Epithelial cell of esophagus (primary cell): ENCODE measurements at regions not wholly inside any gene's neighbourhood (a gene's known extent, or its start where the extent isn't known, plus 50 kb on each side); places are given as distances from the start of the nearest gene placed in this dataset.
A peak's percentile ranks its signal among the peaks of the same experiment; 100 is the strongest.

Source experiments
- DNase-seq: peaks from one replicate; pipeline ENCODE4 v3.0.0; 2010; ENCODE audit warnings: low read depth
- H3K4me3 ChIP-seq: 2 replicates; pipeline ENCODE4 v1.5.1; 2011; ENCODE audit warnings: mild to moderate bottlenecking, low read length, control low read depth
- TF ChIP-seq, protein P1 (sequence below): IDR thresholded peaks from 2 replicates; pipeline ENCODE4 v1.5.1; 2011; ENCODE audit warnings: low read depth, mild to moderate bottlenecking, low read length, control low read depth, inconsistent platforms; ENCODE audit not compliant: insufficient read depth; ENCODE audit errors: missing control alignments

DNA sequence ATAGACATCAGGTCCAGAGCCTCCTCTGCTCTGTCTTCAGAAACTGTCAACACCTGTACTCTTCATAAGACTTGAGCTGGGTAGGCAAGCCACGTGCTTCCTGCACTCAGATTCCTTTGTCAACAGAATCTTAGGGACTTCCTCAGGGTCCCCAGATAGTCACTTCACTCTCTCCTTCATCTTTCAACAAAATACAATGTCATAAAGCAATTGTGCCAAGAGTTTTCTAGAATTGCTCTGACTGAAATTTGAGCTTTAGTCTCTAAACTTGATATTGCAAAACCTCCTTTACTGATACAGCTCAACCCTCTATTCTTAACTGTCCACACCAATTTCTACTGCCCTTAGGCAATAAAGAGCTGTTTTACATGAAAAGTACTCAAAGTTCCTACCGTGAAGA, 179.9 kb downstream of the IRS2 start:
- no peak for DNase-seq
- TF ChIP-seq, protein P1, sequence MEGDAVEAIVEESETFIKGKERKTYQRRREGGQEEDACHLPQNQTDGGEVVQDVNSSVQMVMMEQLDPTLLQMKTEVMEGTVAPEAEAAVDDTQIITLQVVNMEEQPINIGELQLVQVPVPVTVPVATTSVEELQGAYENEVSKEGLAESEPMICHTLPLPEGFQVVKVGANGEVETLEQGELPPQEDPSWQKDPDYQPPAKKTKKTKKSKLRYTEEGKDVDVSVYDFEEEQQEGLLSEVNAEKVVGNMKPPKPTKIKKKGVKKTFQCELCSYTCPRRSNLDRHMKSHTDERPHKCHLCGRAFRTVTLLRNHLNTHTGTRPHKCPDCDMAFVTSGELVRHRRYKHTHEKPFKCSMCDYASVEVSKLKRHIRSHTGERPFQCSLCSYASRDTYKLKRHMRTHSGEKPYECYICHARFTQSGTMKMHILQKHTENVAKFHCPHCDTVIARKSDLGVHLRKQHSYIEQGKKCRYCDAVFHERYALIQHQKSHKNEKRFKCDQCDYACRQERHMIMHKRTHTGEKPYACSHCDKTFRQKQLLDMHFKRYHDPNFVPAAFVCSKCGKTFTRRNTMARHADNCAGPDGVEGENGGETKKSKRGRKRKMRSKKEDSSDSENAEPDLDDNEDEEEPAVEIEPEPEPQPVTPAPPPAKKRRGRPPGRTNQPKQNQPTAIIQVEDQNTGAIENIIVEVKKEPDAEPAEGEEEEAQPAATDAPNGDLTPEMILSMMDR: no peak
- no peak overlapping the region for H3K4me3 ChIP-seq

DNA sequence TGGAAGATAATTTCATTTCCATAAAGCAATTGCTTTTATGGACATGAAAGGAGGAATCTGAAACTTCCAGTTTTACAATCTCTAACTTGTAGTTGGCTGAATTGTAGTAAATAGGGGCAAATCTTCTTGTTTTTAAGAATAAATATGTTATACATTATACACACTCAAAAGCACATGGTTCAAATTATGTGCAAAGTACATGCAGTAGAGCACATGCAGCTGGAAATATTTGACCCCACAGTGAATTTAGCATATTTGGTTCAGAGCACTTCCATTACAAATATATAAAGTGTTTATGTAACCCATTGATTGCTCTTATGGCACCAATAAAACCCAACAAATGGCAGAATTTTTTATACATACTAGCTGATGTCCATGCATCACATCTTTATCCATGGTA, 180.5 kb downstream of the IRS2 start:
- TF ChIP-seq, protein P1: no peak
- DNase-seq: no peak
- H3K4me3 ChIP-seq: no peak overlapping the region

DNA sequence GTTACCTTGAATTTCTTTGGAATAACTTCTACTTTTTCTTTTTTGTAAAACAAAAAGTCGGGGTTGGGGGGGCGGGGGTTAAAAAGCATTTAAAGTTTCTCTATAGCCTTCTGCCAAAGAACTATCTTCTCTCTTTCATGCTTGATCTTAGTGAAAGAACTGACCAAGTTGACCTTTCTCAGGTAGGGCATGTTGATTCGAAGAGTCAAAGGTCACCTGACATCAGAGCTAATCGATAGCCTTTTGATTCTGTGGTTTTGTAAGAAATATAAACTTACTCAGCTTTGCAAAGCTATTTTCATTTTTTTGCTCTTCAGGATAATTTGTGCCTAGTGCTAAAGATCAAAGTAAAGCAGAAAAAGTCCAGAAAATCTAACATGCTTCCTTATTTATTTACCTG, 181.5 kb downstream of the IRS2 start:
- TF ChIP-seq, protein P1: no peak
- DNase-seq: no peak

DNA sequence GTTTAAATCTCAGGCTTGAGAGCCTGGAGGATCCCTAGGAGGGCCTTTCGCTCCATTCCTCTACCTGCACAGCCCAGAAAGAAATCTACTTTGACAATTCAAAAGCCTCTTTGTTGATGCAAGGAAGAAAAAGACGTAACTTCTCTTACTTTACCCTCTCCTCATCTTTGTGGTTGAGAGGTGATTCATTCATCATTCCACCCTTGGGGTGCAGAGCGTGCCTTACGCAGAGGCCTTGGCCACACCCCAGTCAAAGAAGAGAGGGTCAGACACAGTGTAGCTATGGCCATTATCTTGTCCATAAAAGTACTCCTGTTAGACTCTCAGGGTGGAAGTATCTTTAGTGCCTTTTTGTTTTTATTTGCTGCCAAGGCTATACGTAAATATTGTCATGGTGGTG, 184.0 kb downstream of the IRS2 start:
- DNase-seq: peak; percentile 47
- no peak overlapping the region for H3K4me3 ChIP-seq
- TF ChIP-seq, protein P1: no peak

More for the DNA sequence above, 181.5 kb downstream of the IRS2 start:
- H3K4me3 ChIP-seq: no peak overlapping the region

DNA sequence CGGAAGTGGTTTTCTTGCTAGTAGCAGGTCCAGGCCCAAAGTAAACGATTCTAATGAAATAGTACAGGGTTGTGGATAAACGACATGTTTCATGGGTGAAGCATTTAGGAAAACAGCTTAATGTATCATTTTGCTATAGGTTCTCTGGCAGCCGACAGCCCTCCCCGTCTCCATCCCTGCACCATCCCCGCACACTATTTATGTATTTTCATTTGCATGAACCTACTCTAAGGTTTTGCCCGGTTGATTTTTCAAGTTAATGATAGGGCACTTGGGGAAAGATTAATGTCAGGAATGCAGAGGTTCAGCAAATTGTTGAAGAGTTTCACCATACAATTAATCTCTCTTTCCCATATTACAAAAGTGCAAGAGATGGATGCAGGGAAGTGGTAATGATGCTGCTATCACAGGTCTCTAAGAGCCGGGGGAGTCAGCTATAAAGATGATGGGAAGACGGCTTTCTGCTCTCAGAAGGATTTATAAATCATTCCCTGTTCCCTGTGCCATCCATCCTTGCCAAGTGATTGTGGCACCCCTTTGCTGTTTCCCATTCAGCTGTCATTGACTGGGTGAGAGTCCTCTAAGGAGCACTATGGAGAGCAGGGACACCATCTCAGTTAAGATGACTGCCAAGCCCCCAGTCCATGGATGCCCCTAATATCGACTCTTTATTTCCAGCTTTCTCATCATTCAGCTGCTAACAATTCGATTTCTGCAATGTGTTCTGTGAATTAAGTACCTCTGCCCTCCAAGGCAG, 186.3 kb downstream of the IRS2 start:
- TF ChIP-seq, protein P1: no peak
- H3K4me3 ChIP-seq: no peak overlapping the region
- DNase-seq: no peak

DNA sequence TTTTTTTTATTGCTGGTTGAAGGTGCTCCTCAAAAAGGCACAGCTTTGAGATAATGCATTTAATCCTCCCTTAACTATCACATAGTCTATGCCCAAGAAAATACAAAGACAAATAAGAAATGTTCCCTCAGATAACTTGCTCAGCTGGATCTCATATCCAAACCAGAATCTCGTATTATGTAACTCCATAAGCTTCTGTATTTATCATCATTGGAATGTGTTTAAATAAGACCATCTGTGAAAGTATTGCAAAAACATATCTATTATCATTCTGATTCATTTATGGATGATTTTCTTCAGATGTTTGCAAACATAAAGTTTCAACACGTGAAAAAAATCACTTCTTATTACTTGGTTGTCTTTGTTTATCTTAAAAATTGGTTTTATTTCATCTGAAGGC, 190.9 kb downstream of the IRS2 start:
- no peak overlapping the region for H3K4me3 ChIP-seq
- no peak for DNase-seq
- TF ChIP-seq, protein P1: no peak

DNA sequence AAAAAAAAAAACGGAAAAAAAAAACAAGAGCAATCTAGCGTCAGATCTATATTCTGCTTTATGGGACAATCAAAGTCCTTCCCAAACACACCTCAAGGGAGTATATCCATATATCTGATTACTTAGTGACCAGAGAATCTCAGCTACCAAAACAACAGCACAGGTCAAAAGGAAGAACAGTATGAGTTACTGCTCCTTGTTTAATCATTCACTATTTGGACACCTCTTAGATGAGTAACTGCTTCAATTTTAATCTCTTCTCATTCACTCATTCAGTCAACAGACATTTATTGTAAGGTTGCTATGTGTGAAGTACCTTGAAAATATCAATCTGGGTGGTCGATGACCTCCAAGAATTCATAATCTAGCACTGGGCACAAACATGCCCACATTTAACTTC, 193.2 kb downstream of the IRS2 start:
- TF ChIP-seq, protein P1: no peak
- no peak overlapping the region for H3K4me3 ChIP-seq
- no peak for DNase-seq
